MV-4-11 (cell line): ENCODE measurements at regions not wholly inside any gene's neighbourhood (a gene's known extent, or its start where the extent isn't known, plus 50 kb on each side); places are given as distances from the start of the nearest gene placed in this dataset.

Source experiments
- DNase-seq: peaks from one replicate; lab custom pipeline; 2025; lab: John Stamatoyannopoulos, UW

DNA sequence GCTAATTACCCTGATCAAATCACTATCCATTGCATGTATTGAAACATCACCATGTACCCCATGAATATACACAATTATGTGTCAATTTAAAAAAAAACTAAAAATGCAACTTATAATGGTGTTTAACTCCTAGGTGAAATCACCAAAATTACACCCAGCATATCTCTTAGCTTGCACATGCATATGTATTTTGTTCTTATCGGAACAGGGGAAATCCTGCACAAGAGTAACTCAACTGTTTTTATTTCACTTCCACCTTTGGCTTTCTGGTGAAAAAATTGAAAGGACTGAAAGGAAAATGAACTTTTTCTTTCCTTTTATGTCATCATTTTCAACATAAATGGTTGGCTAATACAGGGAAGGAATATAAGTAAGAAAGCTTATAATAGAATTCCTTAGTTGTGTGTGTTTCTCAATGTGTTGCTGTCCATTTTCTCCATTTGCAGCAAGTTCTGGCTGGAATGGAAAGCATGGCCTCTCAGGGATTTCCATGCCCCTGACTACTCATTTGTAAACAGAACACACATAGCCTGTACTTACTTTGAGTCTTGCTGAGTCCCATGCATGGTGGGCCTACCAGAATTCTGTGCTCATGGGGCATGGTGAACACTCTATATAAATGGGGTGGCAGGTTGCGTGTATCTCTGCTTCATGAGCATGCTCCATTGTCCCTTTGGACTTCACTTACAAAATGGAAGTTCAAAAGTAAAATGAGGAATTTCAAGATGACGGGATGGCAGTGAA lies 462.0 kb downstream of the HS3ST3B1 start:
- DNase-seq, result peak; percentile 38

DNA sequence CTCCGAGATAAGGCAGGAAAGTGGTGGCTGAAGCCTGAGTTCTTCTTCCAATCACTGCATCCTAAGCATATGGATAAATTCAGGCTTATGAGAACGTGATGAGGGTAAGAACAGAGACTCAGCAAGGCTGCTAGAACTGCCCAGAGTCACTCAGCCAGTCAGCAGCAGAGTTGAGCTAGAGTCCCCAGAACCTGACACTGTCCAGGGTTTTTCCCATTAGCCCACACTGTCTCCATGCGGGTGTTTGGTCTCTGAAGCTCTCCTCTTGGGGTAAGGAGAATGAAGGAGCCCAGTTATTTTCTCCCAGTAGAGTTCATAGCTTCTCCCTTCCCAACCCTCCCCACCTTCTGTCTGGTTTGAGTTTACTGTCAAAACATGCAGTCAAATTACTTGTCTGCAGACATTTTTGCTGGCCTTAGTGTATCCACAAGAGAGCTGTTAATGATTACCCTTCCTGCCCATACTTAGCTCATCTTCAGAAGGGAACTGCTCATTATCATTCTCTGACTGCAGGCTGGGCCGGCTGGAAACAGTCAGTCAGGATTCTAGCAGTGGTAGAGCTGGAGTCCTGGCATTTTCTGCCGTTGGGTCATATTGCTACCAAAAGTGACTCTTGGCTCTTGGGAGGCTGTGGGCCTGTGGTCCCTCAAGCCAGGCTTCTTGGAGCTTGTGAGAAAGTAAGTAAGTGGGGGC lies 460.0 kb downstream of the HS3ST3B1 start:
- DNase-seq, result no peak

DNA sequence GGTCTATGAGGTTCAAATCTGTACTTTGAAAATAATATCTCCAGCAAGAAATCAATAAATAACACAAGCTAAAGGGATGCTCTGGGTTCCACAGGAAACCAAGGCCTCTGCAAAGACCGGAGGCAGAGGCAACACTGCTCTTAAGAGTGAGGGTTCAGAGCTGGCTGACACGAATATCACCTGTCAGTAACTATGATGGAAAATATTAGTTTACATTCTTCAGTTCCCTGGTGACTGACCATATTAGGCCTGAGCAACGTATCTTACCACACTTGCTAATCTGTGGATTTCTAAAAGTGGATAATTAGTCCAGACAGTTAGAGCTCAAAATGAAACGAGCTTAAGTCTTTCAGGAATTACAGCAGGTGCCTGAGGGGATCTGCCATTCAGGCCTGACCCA lies 459.3 kb downstream of the HS3ST3B1 start:
- DNase-seq, result no peak

GRCh38 chr17:14759325-14759724 lies 458.4 kb downstream of the HS3ST3B1 start:
- DNase-seq, result no peak

DNA sequence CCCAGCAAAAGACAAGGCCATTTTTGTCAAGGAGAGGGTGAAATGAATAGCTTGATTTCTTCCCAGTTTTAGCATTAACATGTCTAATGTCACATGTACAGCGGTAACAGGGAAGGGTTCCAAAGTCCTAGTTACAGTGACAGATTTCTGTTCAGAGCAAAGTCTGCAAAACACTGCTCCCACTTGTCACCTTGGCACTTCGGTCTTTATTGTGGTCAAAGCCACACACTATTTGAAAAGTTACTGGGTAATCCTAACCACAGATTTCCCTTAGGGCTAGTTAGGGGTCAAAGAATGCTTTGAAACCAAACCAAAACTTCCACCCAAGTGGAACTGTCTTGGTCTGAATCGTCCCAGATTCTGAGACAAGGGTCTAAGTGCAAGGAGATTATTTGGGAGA lies 455.6 kb downstream of the HS3ST3B1 start:
- DNase-seq, result peak; percentile 55

DNA sequence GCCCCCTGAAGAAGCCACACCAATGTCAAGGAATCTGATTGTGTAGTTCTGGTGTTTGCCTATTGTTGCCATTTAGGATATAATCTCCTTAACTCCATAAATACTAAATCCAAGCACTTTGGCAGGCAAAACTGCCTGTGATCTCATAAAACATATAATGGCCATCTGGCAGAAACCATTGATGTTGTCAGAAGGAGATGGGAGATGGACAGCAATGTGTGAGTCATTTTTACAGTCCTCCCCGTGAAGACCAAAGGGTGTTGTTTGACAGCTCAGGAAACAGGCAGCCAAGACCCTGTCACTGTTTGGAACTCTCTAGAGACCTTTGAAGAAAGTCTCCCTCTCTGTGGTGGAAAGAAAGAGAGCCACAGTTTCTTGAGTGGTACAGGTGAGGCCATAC lies 454.1 kb downstream of the HS3ST3B1 start:
- DNase-seq, result no peak

DNA sequence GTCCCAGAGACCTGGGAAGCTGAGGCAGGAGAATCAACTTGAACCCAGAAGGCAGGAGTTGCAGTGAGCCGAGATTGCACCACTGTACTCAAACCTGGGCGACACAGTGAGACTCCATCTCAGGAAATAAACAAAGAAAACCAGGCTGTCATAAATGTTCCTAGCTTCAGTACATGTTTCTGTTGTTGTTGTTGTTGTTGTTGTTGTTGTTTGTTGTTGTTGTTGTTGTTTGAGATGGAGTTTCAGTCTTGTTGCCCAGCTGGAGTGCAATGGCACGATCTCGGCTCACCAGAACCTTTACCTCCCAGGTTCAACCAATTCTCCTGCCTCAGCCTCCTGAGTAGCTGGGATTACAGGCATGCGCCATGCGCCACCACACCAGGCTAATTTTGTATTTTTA lies 452.5 kb downstream of the HS3ST3B1 start:
- no peak for DNase-seq

DNA sequence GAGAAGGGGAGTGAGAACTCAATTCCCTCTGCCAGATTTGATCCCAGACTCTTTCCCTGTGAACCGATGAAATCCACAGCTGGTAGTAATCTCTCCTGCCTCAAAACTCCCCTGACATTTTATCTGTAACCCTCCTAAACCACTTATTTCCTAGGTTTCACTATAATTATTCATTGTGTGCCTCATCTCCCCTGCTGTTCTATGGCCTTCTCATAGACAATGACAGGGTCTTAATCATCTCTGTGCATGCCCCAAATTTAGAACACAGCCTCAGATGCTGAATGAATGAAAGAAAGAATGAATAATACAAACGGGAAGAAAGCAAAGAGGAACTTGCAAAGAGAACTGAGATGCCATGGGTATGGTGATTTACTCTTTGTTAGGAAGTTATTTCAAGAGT lies 451.1 kb downstream of the HS3ST3B1 start:
- DNase-seq, result peak; percentile 64

DNA sequence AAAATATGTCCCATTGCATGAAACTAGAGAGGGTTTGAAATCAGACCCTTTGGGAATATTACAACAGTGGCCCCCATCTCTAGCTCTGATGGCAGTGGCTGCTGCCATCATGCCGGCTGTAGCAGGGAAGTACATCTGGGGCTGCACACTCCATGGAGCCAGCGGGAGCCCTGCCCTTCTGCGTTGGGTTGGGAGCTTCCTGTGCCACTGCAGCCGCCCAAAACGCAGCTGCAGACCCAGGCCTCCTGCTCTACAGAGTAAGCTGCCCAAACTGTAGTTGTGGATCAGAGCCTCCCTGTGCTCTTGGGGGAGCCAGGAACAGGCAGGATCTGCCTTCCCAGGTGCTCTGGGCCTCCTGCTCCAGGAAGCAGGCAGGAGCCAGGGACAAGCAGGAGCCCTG lies 450.0 kb downstream of the HS3ST3B1 start:
- no peak for DNase-seq

- no peak for DNase-seq
These were observed 448.4 kb downstream of the HS3ST3B1 start for GRCh38 chr17:14749269-14749668.

GRCh38 chr17:14748036-14748710 lies 447.3 kb downstream of the HS3ST3B1 start:
- peak; percentile 96 for DNase-seq

- no peak for DNase-seq
These were observed 446.7 kb downstream of the HS3ST3B1 start for GRCh38 chr17:14747603-14747950.

DNA sequence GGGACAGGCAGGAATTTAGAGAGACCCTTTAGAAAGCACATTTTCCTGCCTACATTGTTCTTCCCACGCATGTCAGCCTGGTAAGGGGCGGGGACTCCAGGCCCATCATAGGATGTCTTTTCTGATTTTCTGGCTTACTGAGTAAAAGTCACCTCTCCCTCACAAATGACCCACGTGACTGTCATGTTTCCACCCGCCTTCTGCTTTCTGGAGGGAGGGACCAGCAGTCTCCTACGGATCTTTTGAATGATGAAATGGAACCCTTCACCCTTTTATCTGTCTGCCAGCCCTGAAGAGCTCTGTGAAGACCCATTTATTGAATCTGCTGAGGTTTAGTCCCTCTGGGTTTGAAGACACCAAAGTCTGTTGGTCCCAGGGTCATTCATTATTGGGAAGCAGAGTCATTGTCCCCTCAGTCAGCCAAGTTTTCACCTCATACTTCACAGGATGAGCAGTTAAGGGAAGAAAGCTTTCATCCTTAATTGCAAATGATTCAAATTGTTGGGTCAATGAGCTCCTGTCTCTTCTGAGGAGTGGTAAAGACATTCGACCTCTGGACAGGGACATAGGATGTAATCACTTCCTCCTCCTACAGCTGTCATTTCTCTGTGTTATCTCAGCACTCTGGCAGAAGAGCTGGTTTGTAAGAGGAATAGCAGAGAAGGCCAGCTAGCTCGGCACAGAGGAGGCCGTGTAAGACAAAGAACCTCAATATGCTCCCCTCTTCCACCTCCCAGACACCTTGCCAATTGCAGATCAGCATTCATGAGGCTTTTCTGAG lies 446.1 kb downstream of the HS3ST3B1 start:
- peak; percentile 70 for DNase-seq

- DNase-seq, result no peak
These were observed 444.7 kb downstream of the HS3ST3B1 start for GRCh38 chr17:14745541-14745940.

DNA sequence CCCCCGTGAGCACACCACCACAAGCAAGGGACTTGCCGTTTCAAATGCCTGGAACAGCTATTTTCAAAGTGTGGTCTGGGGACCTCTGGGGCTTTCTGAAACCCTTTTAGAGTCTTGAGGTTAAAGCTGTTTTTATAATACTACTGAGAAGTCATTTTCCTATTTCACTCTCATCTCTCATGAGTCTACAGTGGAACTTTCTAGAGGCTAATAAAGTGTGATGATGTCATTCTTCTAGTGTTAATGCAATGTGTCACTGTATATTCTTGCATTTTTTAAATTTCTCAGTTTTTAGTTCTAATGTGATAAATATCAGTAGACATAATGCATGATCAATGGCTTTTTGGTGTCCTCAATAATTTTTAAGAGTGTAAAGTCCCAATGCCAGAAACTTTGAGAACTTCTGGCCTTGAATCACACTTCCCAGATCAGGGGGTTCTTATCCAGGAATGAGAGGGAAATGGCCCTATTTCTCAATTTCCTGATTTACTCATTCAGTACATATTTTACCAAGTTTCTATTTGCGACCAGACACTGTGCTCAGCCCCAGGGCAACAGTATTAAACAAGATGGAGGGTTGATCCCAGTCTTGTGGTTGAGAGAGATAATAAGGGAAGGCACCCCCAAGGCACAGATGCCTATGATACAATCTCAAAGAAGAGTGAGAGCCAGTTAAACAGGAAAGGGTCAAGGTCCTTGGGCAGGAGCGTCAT lies 444.0 kb downstream of the HS3ST3B1 start:
- DNase-seq, result peak; percentile 71

DNA sequence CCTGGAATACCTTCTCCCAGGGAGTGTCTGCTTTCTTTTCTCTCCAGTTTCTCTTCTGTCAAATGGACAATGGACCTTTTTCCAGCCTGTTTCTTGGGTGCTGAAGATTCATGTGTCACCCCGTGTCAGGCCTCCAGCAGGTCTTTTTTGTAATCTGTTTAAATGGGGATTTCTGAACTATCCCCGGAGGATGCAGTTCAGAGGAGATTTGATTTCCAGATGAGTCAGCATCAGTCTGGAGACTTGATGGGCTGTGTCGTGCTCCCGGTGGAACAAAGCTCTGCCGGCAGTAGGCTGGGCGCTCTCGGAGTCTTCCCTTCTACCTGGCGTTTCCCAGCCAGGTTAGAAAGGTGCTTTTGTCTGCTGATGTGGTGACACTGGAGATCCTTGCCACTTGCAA lies 440.6 kb downstream of the HS3ST3B1 start:
- no peak for DNase-seq

DNA sequence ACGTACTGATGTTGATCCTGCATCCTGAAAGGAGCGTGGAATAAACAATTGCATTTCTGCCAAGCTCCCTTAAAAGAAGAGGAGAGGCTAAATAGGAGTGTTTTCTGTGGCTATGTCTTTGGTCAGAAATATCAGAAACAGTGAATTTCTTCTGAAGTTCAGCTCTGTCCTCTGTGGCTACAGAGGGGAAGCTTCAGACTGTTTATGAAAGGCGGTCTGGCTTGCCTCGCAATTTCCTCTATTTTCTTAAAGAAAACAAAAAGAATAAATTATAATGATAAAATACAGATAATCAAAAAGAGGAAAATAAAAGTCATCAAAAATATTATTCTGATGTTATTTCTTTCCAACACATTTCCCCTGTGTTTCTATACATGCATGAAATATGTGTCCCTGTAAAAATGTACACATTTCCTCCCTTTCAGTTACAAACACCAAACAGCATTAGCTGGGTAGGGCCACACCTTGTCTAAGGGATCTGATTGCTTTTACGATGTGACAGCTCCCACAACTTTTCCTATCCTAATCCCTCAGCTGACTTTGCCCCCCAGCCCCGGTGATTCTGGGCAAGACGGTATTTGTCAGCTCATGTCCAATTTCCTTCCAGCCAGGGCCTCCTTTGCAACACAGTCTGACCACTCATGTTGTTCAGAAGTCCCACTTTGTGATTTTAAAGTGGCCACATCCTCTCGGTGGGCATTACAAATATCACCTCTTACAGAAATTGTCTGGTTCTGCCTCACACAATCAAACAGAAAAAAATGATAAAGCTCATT lies 439.0 kb downstream of the HS3ST3B1 start:
- peak; percentile 29 for DNase-seq

DNA sequence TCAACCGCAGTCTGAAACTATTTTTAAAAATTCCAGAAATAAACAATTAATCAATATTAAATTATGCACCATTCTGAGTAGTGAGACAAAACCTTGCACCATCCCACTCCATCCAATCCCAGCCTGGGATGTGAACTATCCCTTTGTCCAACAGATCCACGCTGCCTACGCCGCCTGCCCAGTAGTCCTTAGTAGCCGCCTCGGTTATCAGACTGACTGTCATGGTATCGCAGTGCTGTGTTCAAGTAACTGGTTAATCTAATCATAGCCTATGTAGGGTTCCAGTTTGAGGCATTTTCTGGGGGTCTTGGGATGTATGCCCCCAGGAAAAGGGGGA lies 437.7 kb downstream of the HS3ST3B1 start:
- DNase-seq, result no peak

GRCh38 chr17:14737984-14738651 lies 437.2 kb downstream of the HS3ST3B1 start:
- DNase-seq, result peak; percentile 99

DNA sequence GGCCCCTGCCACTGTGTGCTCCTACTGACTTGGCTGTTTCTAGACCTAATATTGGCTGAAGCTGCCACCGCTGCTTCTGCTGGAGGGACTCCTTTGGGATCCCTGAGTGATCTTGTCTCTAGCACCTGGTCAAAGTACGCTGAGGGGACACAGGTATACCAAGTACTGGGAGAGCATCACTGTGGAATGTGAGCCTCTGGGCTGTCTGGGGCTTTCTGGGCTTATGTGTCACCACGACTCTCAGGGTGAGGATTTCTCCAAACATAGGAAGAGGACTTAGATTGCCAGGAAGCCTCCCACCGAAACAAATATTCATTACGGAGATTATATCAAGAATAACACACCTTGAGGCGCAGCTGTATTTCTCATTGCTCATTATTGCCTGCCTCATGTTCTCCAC lies 435.8 kb downstream of the HS3ST3B1 start:
- no peak for DNase-seq

- DNase-seq, result peak; percentile 81
These were observed 432.5 kb downstream of the HS3ST3B1 start for GRCh38 chr17:14733376-14733775.
